Lower leg skin (tissue), 3 donors: ENCODE measurements at regions not wholly inside any gene's neighbourhood (a gene's known extent, or its start where the extent isn't known, plus 50 kb on each side); places are given as distances from the start of the nearest gene placed in this dataset.

Experiments used
- POLR2A ChIP-seq, 2 donors: fragments of 450-650 bp; IDR thresholded peaks; one replicate each; pipeline ENCODE4 v1.6.1; 2016 to 2017; ENCODE audit warnings: antibody characterized with exemption in 2 of 2, mild to moderate bottlenecking in 1 of 2, moderate library complexity in 1 of 2
- TF ChIP-seq, protein P1 (sequence below), 3 donors: fragments of 450-650 bp; IDR thresholded peaks; one replicate each; pipeline ENCODE4 v1.5.1; 2016; ENCODE audit warnings: antibody characterized with exemption in 3 of 3, mild to moderate bottlenecking in 3 of 3, moderate library complexity in 2 of 3

DNA sequence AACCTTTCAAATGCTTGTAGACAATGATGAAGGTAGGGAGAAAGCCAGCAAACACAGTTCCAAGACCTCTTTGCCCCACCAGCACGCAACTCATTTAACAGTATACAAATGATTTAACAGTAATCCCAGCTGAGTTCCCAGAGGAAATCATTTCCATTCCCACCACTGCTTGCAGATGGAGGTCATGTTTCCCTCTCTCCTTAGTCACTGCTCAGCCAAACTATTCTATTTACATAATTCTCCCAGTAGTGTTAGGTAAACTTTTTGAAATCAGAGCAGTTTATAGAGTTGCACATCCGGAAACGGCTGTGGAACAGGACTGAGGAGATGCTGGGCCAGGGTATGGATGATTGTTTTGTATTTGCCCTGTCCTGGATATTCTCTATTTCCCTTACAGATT is 328.5 kb downstream of the FIGN start:
- TF ChIP-seq, protein P1, sequence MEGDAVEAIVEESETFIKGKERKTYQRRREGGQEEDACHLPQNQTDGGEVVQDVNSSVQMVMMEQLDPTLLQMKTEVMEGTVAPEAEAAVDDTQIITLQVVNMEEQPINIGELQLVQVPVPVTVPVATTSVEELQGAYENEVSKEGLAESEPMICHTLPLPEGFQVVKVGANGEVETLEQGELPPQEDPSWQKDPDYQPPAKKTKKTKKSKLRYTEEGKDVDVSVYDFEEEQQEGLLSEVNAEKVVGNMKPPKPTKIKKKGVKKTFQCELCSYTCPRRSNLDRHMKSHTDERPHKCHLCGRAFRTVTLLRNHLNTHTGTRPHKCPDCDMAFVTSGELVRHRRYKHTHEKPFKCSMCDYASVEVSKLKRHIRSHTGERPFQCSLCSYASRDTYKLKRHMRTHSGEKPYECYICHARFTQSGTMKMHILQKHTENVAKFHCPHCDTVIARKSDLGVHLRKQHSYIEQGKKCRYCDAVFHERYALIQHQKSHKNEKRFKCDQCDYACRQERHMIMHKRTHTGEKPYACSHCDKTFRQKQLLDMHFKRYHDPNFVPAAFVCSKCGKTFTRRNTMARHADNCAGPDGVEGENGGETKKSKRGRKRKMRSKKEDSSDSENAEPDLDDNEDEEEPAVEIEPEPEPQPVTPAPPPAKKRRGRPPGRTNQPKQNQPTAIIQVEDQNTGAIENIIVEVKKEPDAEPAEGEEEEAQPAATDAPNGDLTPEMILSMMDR (IDR thresholded peaks at IDR 0.05): no peak
- no peak for TF ChIP-seq POLR2A (IDR thresholded peaks at IDR 0.05)
